ENCODE measurements at regions not wholly inside any gene's neighbourhood (a gene's known extent, or its start where the extent isn't known, plus 50 kb on each side); places are given as distances from the start of the nearest gene placed in this dataset.

DNA sequence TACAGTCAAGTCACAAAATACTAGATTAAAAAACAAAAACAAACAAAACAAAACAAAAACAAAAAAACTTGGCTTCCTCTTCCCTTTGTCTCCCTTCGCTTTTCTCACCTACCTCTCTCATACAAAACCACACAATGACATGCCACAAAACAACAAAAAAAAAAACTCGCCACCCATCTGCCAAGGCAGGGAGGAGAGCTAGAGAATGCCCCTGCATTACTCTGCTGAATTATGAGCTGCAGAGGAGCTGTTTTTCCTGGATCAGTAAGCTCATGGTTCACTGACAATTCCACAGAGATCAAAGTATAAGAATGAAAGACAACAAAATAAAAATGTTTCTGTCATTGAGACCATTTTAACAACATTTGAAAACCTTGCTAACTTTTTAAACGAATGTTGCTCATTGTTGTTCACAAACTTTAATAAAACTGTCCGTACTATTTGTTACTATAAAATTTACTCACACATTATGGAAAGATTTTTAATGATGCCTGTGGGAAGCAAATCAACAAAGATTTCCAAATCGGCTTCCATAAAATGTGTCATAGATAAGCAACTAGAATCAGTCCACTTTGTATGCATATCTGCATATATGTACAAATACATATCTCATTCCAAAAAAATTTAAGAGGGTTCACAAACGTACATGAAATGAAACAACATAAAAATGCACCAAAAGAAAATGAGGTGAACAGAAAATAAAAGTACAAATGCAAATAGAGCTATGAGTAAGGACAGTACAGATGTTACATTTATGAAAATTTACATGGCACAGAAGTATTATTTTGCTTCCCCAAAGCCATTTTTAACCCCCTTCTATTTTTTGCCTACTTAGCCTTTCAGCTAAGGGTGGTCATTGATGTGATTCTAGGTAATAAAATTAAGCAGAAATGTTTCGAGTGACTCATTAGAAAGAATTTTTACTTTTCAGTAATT, 252.4 kb upstream of the FAT4 start:
- no peak for DNase-seq (ENCODE audit: low spot score)

DNA sequence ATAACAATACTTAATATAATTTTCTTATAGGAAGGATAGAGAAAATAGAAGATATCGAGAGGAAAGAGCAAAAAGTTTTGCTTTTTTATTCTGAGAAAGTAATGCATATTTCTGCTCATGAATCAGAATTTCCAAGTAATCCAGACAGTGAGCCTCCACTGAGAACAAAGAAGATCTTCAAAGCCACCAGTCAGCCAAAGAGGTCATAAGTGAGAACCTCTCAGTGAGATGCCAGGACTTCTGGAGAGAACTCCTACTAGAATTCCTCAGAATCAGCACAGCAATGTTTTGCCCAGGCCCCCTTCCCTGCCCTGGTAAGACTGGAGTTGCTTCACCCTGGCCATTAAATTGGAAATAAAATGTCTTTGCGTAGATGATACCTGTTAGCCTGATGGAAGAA, 254.4 kb upstream of the FAT4 start:
- DNase-seq (ENCODE audit: low spot score): no peak

DNA sequence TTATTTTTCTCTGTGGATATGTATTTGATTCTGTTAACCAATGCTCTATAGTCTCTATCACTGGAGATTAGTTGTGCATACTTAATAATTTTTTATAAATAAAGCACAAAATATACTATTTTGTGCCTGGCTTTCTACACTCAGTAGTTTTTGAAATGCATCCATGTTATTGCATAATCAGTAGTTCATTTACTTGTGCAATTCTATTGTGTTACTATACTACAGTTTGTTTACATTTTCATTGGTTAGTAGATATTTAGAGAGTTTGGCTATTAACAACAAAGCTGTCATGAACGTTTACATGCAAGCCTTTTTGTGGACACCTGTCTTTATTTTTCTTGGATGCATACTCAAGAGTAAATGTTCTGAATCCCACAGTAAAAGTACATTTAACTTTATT, 265.0 kb upstream of the FAT4 start:
- no peak for DNase-seq (ENCODE audit: low spot score)

DNA sequence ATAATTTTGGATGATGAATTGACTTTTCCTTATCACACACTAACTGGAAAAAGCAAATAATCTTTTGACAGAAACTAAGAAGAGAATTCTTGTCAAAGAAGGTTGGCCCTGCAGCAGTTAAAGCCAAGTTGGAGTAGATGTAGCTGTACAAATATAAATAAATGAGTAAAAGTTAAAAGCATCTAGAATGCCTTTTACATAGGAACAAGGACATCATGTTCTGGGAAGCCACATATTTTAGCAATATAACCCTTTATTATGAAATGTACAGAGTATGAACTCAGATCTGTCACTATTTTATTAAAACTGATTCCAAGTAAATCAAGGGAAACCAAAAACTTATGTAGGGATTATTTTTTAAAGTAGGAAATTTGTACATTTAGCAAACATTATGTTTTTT, 269.4 kb upstream of the FAT4 start:
- no peak for DNase-seq (ENCODE audit: low spot score)

DNA sequence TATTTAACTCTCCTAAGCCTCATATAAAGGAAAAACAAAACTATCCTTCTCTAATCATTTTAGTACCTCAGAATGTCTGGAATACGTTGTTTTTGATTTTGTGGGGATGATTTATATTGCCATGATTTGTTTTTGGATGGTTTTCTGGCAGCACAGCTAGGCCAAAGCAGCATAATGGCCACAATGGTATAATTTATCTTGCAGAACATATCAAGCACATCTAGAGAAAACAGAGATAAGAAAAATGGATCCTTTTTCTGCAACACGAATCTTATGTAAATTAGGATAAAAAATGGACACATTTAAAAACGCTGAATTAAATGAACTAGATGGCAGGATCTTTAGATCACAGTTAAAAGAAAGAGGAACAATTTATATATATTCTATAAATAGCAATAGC, 269.9 kb upstream of the FAT4 start:
- DNase-seq (ENCODE audit: low spot score): no peak

DNA sequence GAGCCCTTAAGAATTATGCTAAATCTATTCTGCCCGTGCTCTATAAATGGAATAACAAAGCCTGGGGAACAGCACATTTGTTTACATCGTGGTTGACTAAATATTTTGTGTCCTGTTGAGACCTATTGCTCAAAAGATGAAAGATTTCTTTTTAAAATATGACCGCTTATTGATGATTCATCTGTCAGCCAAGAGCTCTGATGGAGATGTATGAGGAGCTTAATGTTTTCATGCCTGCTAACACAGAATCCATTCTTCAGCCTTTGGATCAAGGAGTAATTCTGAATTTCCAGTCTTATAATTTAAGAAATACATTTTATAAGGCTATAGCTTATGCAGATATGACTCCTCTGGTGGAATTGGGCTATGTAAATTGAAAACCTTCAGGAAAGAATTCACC, 271.3 kb upstream of the FAT4 start:
- DNase-seq (ENCODE audit: low spot score): no peak

DNA sequence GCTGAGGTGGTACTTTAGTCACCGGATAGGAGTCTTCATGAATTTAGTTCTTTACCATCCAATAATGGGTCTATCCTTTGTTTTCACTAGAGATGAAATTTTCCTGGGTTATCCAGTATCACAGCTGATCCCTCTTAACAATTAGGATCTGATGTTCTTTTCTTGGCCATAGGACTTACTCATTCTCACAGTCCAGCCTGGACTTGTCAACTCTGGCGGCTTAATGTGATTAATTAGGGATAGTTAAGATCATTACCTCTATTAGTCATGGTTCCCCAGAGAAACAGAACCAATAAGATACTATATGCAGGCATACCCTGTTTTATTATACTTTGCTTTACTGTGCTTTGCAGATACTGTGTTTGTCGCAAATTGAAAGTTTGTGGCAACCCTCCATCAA, 272.7 kb upstream of the FAT4 start:
- no peak for DNase-seq (ENCODE audit: low spot score)

DNA sequence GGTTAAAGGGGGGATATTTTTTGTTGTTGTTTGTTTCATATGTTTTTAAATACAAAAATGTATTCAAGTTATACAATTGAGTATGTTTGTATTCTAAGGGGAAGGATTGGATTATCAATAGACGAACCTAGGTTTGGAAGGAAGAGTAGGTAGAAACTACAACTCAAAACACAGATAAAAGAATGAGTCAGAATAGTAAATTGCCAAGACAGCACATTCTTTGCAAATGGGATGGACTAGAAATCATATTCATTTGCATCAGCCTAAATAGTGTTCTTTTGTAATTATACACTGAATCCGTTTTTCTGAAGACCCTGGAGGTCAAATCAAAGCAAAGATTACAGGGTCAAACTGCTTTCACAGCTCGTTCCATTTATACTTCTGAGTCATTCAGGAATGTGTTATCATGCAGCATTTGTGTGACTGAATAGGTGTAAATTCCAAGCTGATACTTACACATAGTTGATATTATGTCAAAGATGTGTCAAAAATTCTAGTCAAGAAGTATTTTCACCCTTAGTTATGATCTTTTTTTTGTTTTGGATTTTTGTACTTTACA, 273.3 kb upstream of the FAT4 start:
- no peak for DNase-seq (ENCODE audit: low spot score)

DNA sequence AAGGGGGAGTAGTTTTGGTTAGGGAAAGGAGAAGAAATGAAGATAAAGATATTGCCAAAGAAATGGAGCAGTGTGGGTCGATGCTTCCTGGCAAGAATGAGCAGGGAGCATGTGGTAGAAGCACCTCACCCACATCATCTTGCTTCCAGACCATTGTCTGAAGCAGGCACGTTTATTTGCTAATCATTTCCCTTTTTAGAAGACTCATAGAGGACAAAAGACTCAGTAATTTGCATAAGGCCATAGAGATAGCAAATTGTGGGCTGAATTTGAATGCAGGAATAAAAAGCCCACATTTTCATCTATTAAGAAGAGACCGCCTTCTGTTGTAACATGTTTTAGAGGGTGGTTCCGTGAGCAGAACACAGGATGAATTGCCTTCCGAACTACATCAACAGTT, 275.2 kb upstream of the FAT4 start:
- DNase-seq (ENCODE audit: low spot score): no peak

DNA sequence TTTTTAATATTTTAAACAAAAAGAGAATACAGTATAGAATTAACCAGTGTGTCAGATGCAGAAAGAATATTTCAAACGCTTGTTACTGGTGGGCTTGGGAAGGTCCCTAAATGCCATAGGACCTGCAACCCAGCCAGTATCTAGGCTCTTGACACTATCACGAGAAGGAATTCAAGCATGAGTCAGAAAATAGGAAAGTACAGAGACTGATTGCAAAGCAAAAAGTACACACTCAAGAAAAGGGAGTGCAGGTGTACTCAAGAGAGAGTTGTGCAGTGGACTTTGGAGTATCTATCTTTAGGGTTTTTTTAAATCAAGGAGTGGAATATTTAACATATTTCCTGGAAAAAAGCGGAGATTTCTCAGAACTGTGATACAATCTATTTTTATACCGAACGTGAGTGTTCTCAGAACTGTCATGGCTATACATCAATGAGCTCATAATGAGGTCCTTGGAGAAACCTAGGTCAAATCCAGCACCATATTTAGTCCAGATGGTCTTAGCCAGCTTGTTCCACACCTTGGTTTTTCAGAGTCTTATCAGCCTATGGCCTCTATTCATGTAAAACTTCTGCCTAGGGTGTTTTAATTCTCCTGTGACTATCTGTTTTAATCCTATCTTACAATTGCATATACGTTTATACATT, 291.8 kb upstream of the FAT4 start:
- DNase-seq (ENCODE audit: low spot score): no peak

DNA sequence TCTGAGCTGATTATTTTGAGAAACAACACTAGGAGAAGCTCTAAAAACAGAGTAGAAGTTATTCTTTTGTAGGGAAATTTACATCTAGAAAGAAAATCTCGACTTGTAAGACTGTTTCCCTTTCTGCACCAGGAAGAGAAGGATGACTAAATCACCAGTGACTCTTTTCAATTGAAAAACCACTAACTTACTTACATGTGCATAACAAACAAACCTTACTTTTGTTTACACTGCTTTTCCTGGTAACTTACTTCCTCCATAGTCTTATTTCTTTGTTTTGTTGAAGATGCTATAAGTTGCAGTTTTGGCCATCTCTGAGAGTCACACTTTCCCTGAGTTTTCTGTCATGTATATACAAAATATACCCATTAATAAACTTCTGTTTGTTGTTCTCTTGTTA, 293.6 kb upstream of the FAT4 start:
- DNase-seq (ENCODE audit: low spot score): no peak

DNA sequence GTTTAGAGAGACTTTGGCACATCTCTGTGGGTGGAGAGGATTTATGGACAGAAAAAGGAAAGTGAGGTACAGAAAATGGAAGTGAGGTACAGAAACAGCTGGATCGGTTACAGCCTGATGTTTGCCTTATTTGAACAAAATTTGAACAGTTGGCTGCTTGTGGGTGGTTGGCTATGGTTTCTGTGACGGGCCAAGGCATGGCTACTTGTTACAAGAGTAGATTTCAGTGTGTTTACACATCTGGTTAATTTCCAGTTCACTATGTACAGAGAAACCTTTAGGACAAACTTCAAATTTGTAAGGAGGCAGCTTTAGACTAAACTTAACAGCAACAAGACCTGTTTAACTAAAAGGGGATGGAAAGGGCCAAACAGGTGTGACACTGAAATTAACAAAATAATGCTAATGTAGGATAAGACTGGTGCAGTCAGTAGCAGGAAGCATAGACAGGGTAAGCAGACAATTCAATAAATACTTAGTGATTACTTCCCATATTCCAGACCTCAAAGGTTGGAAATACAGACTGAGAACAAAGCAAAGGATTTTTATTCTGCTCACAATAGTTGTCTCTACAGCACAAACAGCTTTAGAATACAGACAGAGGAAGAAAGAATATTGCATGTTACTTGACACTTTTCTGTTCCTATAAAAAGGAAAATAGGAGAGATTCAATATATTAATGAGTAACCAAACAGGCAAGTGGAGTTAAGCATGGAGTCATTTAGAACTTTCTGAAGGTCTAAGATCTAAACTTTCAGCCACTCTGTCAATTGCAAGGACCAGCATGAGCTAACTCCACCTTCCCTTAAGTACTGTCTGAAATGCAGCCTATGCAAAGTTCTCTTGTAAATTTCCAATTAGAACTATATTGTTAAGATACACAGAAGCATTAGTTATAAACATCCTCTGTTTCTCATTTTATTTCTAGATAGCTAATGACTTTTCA, 294.4 kb upstream of the FAT4 start:
- DNase-seq (ENCODE audit: low spot score): no peak

DNA sequence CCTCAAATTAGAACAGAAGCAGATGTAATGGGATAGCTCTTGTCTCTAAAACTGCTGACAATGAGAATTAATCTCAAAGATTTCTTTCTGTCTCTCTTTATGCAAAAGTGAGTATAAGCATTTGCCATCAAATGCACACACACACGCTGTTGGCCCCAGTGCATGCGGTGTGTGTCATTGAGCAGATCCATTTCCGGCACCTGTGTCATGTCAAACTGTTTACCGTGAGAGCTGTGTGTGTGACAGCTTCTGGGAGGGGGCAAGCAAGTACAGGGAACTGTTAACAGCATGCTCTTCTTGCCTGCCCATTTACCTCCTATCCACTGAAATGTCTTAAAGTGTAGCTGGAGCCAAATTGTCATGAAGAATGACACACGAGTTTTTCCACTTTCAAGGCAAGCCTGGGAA, 297.9 kb upstream of the FAT4 start:
- DNase-seq (ENCODE audit: low spot score): no peak

DNA sequence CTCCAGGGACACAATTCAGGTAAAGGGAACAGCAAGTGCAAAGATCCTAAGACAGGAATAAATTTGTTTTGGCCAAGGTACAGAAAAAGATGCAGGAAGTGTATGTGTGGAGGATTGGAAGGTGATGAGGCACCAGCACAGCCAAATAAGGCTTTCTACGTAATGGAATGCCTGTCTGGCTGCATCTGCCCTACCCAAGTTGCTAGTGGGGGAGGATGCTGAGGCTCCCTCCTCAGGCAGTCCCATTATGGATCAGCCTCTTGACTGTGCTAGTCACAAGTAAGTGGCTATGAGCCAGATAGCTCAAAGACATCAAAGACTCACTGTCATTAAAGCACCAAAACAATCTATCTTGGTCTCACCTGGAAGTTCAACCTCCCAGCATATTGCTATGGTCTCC, 300.9 kb upstream of the FAT4 start:
- DNase-seq (ENCODE audit: low spot score): no peak

DNA sequence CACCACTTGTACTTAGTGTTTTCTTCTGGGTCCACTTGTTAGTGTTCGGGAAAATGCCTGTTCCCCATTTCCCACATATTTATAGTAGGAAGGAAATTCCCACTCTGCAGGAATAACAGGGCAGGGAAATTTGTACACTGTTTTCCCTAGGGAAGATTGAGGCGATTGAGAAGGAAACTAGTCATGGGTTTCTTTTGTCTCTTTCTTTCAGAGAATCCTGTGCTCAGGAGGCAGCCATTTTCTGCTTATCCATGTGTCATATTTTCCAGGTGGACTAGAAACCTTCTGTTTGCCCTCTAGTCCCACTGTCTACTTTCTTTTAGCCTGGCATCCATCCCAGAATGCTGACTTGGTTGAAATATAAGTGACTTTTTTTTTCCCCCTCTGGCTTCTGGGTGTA, 299.1 kb upstream of the ANKRD50 start:
- no peak for DNase-seq (ENCODE audit: low spot score)

DNA sequence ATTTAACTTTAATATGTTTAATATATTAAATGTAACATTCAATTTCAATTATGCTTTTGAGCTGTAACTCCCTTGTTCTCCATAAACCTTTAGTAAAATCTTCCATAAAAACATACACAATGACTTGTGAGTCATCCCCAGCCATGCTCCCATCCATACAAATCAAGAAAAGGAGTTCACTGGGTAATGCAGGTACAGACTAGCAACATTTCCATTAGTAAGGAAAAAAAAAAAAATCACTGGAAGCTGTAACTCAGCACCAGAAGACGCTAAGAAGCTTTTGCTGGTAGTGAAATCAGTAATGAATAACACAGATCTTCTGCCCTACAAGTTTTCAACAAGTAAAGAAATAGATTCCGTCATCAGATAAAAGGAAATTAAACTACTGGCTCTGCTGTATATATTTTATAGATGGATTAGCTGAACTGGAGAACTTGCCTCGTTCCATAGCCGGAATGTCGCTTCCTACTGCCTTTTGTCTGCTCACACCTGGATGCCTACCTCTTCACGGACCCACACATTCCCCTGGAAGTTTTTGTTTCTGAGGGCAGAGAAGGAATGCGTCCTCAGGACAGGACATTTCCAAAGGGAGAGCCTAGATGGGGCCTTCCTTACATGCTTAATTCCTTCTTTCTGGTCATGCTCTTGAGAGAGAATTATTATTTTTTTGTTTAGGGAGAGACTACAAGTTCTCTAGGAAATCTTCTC, 298.4 kb upstream of the ANKRD50 start:
- DNase-seq (ENCODE audit: low spot score): no peak

DNA sequence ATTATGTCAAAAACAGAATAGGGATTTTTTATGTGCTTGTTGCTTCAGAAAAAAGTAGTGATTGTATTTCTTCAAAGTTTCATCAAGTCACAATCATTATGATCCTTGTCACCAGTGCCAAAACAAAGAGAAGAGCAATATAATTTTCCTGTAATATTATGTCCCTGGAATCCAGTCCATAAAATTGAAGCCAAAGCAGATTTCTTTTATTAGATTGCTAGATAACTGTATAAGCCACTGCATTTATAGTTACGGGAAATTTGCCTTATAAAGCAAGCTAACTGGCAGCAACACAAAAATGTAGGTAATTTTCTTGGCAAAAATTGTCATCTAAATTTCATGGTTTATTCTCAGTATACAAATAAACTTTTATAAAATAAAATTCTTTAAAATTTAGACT, 296.1 kb upstream of the ANKRD50 start:
- DNase-seq (ENCODE audit: low spot score): no peak

DNA sequence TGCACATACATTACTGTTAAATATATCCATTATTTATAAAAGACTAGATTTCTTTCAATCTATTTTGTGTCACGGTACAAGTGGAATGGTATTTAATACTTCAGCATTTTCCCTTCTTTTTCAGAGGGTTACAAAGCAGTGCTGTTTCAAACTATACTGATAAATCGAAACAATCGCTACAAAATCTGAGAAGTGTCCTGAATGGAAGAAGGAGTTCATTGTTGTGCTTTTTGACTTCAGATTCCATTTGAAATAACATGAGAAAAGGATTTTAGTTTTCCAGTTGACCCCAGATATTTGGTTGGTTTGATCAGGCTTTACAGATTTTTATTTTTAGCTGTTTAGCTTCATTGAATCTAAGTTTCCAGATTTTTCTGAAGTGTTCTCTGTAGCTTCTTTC, 292.1 kb upstream of the ANKRD50 start:
- no peak for DNase-seq (ENCODE audit: low spot score)

DNA sequence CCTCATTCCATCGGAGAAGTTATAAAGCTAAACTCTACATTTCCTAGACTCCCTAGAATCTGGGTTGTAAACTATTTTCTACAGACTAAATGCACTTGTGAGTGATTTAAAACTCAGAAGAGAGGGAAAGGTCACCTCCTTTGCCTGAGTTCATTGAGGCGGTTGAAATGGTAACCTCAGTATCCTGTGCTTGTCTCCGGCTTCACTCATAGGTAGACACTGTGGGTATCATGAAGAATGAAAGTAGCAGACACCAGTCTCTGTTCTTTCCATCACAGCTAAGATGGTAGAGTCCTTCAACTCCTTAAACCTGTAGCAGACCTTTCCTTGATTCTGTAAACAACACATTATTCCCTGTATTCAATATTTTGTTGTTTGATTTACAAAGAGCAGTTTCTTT, 291.3 kb upstream of the ANKRD50 start:
- DNase-seq (ENCODE audit: low spot score): no peak

DNA sequence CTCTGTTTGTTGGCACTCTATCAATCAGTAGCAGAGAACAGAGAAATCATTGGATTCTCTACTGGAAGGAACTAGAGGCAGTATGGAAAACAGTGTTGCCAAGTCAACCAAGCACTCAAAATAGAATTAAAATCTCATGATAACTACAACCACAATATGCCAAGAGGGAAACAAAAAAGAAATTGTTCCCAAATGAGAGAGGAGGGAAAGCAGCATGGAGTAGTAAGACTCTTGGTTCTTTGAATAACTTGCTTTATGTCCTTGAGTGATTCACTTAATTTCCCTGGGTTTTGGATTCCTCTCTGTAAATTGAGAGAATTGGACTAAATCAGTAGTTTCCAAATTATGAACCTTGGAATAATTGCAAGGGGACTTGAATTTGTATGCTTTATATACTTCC, 285.5 kb upstream of the ANKRD50 start:
- DNase-seq (ENCODE audit: low spot score): no peak

DNA sequence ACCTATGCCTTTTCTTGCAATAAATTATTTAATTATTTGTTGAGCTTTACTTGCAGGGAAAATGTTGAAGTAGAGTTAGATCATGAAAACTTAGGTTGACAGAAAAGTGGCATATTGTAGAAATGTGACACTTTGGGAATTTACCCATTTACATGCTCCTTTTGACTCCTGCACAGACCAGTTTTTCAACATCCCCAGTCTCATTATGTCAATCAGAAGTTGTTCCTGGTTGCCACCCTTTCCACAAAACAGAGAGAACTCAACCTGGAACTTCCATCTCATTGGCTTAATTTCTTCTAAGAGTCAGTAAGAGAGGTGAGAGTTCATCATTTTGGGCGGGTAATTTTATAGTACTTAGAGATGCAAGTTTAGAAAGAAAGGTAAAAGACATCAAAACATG, 284.6 kb upstream of the ANKRD50 start:
- no peak for DNase-seq (ENCODE audit: low spot score)

DNA sequence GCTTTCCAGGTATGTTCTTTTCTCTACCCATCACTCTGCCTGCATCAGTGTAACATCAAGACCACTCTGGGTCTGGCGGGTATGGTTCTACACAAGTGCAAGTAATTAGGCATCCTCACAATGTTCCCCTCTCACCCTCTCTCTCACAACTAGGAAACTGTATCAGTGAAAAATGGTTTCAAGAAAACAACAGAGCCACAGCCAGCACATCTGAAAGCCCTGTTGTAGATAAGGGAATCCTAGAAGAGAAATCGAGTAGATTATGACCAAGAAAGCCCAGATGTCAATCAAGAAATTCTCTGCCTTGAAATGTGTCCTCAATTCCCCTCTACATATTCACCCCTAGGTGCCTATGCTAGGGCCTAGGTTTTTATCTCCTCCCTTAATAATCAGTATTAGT, 281.3 kb upstream of the ANKRD50 start:
- DNase-seq (ENCODE audit: low spot score): no peak

Measured in hepatic stellate cell (primary cell).